B cell (primary cell): ENCODE measurements at regions not wholly inside any gene's neighbourhood (a gene's known extent, or its start where the extent isn't known, plus 50 kb on each side); places are given as distances from the start of the nearest gene placed in this dataset.

Experiments used
- ATAC-seq: fragments of 200-7000 bp; cut with Tn5 transposase; one replicate; pipeline ENCODE4 v1.10.0; 2021; ENCODE audit warnings: low read depth, mild to moderate bottlenecking, moderate number of reproducible peaks, moderate library complexity
- CTCF ChIA-PET: fragments of 350-600 bp; sonication (Branson Sonifier 250); formaldehyde crosslinking; loops from one replicate; lab custom pipeline; 2021; ENCODE audit warnings: antibody characterized with exemption, inconsistent platforms; lab: Charles Lee
- POLR2A ChIA-PET: fragments of 350-600 bp; sonication (Branson Sonifier 250); formaldehyde crosslinking; loops from one replicate; lab custom pipeline; 2021; ENCODE audit warnings: antibody characterized with exemption; lab: Charles Lee
- DNase-seq: peaks from one replicate; pipeline ENCODE4 v3.0.0; 2013
- H2AFZ ChIP-seq: 2 replicates; pipeline ENCODE4 v1.6.1; 2012; ENCODE audit warnings: mild to moderate bottlenecking, low read depth, low read length; ENCODE audit not compliant: insufficient read depth, poor library complexity, severe bottlenecking
- H3K27ac ChIP-seq, 2 donors: 1 replicate in 1 of 2; 2 replicates in 1 of 2; pipeline ENCODE4 v1.5.1; 2012 to 2013; ENCODE audit warnings: low read length in 2 of 2, mild to moderate bottlenecking in 2 of 2, moderate library complexity in 1 of 2
- H3K27me3 ChIP-seq, 4 experiments: fragments of 200-600 bp in 1 of 4; sonication (generic) in 1 of 4; replicated peaks in 1 of 4; 1 replicate in 2 of 4; 2 replicates in 2 of 4; pipeline versions ENCODE4 v1.6.1 to v1.7.0; 2013 to 2016; ENCODE audit warnings: low read length in 3 of 4, mild to moderate bottlenecking in 2 of 4, mixed read lengths in 1 of 4, moderate library complexity in 1 of 4; ENCODE audit not compliant: insufficient read depth in 4 of 4, control insufficient read depth in 3 of 4; ENCODE audit errors: control extremely low read depth in 1 of 4
- H3K36me3 ChIP-seq, 2 experiments: replicated peaks in 1 of 2; 1 replicate in 1 of 2; 2 replicates in 1 of 2; pipeline versions ENCODE4 v1.6.1 to v1.7.1; 2013; ENCODE audit warnings: low read length in 1 of 2; ENCODE audit not compliant: insufficient read depth in 2 of 2, control insufficient read depth in 1 of 2; ENCODE audit errors: control extremely low read depth in 1 of 2, extremely low read depth in 1 of 2
- H3K4me1 ChIP-seq, 2 donors: fragments of 200-600 bp in 1 of 2; sonication (generic) in 1 of 2; 1 replicate in 1 of 2; 2 replicates in 1 of 2; pipeline versions ENCODE4 v1.5.1 to v1.6.1; 2013 to 2017; ENCODE audit warnings: low read length in 2 of 2; ENCODE audit not compliant: control insufficient read depth in 2 of 2, insufficient read depth in 2 of 2
- H3K4me2 ChIP-seq: replicated peaks from 2 replicates; pipeline ENCODE3; 2012; ENCODE audit warnings: mild to moderate bottlenecking, low read depth, low read length; ENCODE audit not compliant: poor library complexity, severe bottlenecking
- H3K4me3 ChIP-seq, 5 experiments: fragments of 200-600 bp in 1 of 5; sonication (generic) in 1 of 5; 1 replicate in 3 of 5; 2 replicates in 2 of 5; pipeline versions ENCODE4 v1.5.1 to v1.7.0; 2011 to 2016; ENCODE audit warnings: low read length in 4 of 5, mild to moderate bottlenecking in 4 of 5, low read depth in 2 of 5, control low read depth in 1 of 5, moderate library complexity in 1 of 5; ENCODE audit not compliant: insufficient read depth in 1 of 5; ENCODE audit errors: control extremely low read depth in 1 of 5, extremely low read depth in 1 of 5
- H3K79me2 ChIP-seq: fragments of 200-600 bp; sonication (generic); one replicate; pipeline ENCODE4 v1.6.0; 2016; ENCODE audit warnings: low read length; ENCODE audit not compliant: control insufficient read depth, insufficient read depth
- H3K9ac ChIP-seq: fragments of 200-600 bp; sonication (generic); 2 replicates; pipeline ENCODE4 v1.6.1; 2017; ENCODE audit warnings: mild to moderate bottlenecking, low read length, moderate library complexity
- H3K9me3 ChIP-seq, 3 donors: one replicate each; pipeline versions ENCODE4 v1.6.1 to v1.7.1; 2013; ENCODE audit warnings: low read length in 2 of 3; ENCODE audit not compliant: control insufficient read depth in 2 of 3, insufficient read depth in 1 of 3; ENCODE audit errors: control extremely low read depth in 1 of 3
- H4K20me1 ChIP-seq: 2 replicates; pipeline ENCODE4 v1.6.0; 2012; ENCODE audit warnings: mild to moderate bottlenecking, low read length; ENCODE audit not compliant: insufficient read depth, control insufficient read depth, poor library complexity, severe bottlenecking
- H3K27ac Mint-ChIP-seq: one replicate; pipeline ENCODE4 v1.8.0; 2021; ENCODE audit warnings: mixed read lengths
- H3K27me3 Mint-ChIP-seq: one replicate; pipeline ENCODE4 v1.8.0; 2021; ENCODE audit warnings: mixed read lengths
- H3K4me1 Mint-ChIP-seq: one replicate; pipeline ENCODE4 v1.8.0; 2021; ENCODE audit warnings: mixed read lengths
- H3K4me3 Mint-ChIP-seq: one replicate; pipeline ENCODE4 v1.8.0; 2021; ENCODE audit warnings: mixed read lengths
- H3K9me3 Mint-ChIP-seq: one replicate; pipeline ENCODE4 v1.8.0; 2022; ENCODE audit warnings: mixed read lengths; ENCODE audit not compliant: insufficient read depth
- EZH2 ChIP-seq: IDR thresholded peaks from 2 replicates; pipeline ENCODE4 v1.6.1; 2012; ENCODE audit warnings: borderline replicate concordance, low read depth, mild to moderate bottlenecking, moderate library complexity, low read length; ENCODE audit not compliant: insufficient read depth, poor library complexity, severe bottlenecking
- WGBS: methylation state at CpG from one replicate; pipeline ENCODE4 v1.1.5; 2013; ENCODE audit warnings: missing lambda C conversion rate; ENCODE audit not compliant: insufficient coverage; 5-methylcytosine and 5-hydroxymethylcytosine counted together
- intact Hi-C: fragments of 100-400 bp; cut with micrococcal nuclease; formaldehyde crosslinking; loops from one replicate; pipeline ENCODE4 v1.10.0; 2022
- TF ChIP-seq, protein P1 (sequence below): fragments of 200-600 bp; IDR thresholded peaks from one replicate; pipeline ENCODE4 v1.8.0; 2022; ENCODE audit warnings: antibody characterized with exemption, mild to moderate bottlenecking

DNA sequence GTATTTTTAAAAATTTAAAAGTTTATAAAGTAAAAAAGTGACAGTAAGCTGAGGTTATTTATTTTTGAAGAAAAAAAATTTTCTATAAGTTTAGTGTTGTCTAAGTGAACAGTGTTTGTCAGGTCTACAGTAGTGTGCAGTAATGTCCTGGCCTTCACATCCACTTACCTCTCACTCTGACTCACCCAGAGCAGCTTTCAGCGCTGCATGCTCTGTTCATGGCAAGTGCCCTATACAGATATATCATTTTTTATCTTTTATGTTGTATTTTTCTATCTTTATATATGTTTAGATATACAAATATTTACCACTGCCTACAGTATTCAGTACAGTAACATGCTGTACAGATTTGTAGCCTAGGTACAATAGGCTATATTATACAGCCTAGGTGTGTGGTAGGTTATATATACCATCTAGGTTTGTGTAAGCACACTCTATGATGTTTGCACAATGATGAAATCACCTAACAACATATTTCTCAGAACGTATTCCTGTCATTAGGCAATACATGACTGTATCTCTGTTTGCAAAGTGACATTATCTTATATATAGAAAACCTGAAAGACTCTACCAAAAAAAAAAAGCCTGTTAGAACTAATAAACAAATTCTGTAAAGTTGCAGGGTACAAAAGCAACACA lies 75.9 kb upstream of the TMC3 start:
- Histone ChIP-seq H4K20me1 (no peaks in the 10 kb centered on the region), H3K4me2 (no peak overlapping the region), H2AFZ (no peak overlapping the region), H3K27ac (no peak overlapping the region), H3K36me3 (no peaks in the 10 kb centered on the region), H3K27me3 (no peaks in the 10 kb centered on the region), H3K4me1 (no peaks in the 10 kb centered on the region), H3K4me3 (no peak overlapping the region), H3K9ac (no peak overlapping the region), H3K79me2 (no peaks in the 10 kb centered on the region), H3K9me3 (peaks cover 0 to 8% (median 2%) of the 10 kb centered on the region in 3 donors)
- Mint-ChIP-seq H3K4me1 (no peaks in the 10 kb centered on the region), H3K27me3 (peaks cover 3% of the 10 kb centered on the region), H3K9me3 (peaks cover 3% of the 10 kb centered on the region), H3K27ac (no peak overlapping the region), H3K4me3 (no peak overlapping the region)
- WGBS = no CpG with 5 or more reads among the region's 2 CpGs
- TF ChIP-seq, protein P1, sequence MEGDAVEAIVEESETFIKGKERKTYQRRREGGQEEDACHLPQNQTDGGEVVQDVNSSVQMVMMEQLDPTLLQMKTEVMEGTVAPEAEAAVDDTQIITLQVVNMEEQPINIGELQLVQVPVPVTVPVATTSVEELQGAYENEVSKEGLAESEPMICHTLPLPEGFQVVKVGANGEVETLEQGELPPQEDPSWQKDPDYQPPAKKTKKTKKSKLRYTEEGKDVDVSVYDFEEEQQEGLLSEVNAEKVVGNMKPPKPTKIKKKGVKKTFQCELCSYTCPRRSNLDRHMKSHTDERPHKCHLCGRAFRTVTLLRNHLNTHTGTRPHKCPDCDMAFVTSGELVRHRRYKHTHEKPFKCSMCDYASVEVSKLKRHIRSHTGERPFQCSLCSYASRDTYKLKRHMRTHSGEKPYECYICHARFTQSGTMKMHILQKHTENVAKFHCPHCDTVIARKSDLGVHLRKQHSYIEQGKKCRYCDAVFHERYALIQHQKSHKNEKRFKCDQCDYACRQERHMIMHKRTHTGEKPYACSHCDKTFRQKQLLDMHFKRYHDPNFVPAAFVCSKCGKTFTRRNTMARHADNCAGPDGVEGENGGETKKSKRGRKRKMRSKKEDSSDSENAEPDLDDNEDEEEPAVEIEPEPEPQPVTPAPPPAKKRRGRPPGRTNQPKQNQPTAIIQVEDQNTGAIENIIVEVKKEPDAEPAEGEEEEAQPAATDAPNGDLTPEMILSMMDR = no peak
- no peak for TF ChIP-seq EZH2
- intact Hi-C loops = no loop called here
- no peak for ATAC-seq
- no peak for DNase-seq
- POLR2A ChIA-PET = no interaction called here
- CTCF ChIA-PET = no interaction called here

GRCh38 chr15:81443040-81443820 lies 69.2 kb upstream of the TMC3 start:
- Histone ChIP-seq H3K4me1 (no peaks in the 10 kb centered on the region), H4K20me1 (no peaks in the 10 kb centered on the region), H3K79me2 (no peaks in the 10 kb centered on the region), H3K9me3 (peaks cover 0 to 6% (median 4%) of the 10 kb centered on the region in 3 donors), H3K36me3 (no peaks in the 10 kb centered on the region), H3K27me3 (no peaks in the 10 kb centered on the region), H3K4me3 (no peak overlapping the region), H3K27ac (no peak overlapping the region), H3K9ac (no peak overlapping the region), H2AFZ (no peak overlapping the region), H3K4me2 (no peak overlapping the region)
- no CpG with 5 or more reads among the region's 5 CpGs for WGBS
- CTCF ChIA-PET = no interaction called here
- peaks cover 3% of the 10 kb centered on the region for H3K9me3 Mint-ChIP-seq
- no peak overlapping the region for H3K27ac Mint-ChIP-seq
- intact Hi-C loops = no loop called here
- peaks cover 22% of the 10 kb centered on the region for H3K27me3 Mint-ChIP-seq
- H3K4me1 Mint-ChIP-seq = no peaks in the 10 kb centered on the region
- H3K4me3 Mint-ChIP-seq = no peak overlapping the region
- ATAC-seq (no peak), DNase-seq (no peak)
- no peak for TF ChIP-seq EZH2
- TF ChIP-seq, protein P1 = no peak
- POLR2A ChIA-PET = no interaction called here
